Nephron (organoid): ENCODE measurements at regions not wholly inside any gene's neighbourhood (a gene's known extent, or its start where the extent isn't known, plus 50 kb on each side); places are given as distances from the start of the nearest gene placed in this dataset.

Experiments used
- H3K27ac Mint-ChIP-seq, 3 experiments: 2 replicates each; pipeline ENCODE4 v1.8.0; 2020; ENCODE audit warnings: mixed read lengths in 3 of 3, mild to moderate bottlenecking in 2 of 3, moderate library complexity in 1 of 3
- H3K27me3 Mint-ChIP-seq: 2 replicates; pipeline ENCODE4 v1.8.0; 2021; ENCODE audit warnings: low read depth, mild to moderate bottlenecking, moderate library complexity, mixed read lengths
- H3K36me3 Mint-ChIP-seq: 2 replicates; pipeline ENCODE4 v1.8.0; 2020; ENCODE audit warnings: low read depth, mixed read lengths
- H3K4me1 Mint-ChIP-seq: 2 replicates; pipeline ENCODE4 v1.8.0; 2020; ENCODE audit warnings: mixed read lengths
- H3K4me3 Mint-ChIP-seq, 3 experiments: 2 replicates each; pipeline ENCODE4 v1.8.0; 2020; ENCODE audit warnings: mild to moderate bottlenecking in 3 of 3, mixed read lengths in 3 of 3, moderate library complexity in 2 of 3
- H3K9me3 Mint-ChIP-seq: 2 replicates; pipeline ENCODE4 v1.8.0; 2020; ENCODE audit warnings: mixed read lengths
- TF ChIP-seq, protein P1 (sequence below), 3 experiments: fragments of 200-600 bp; sonication (generic); IDR thresholded peaks; one replicate each; pipeline ENCODE4 v1.5.0; 2021; ENCODE audit warnings: antibody characterized with exemption in 3 of 3; ENCODE audit not compliant: unreplicated experiment in 3 of 3

DNA sequence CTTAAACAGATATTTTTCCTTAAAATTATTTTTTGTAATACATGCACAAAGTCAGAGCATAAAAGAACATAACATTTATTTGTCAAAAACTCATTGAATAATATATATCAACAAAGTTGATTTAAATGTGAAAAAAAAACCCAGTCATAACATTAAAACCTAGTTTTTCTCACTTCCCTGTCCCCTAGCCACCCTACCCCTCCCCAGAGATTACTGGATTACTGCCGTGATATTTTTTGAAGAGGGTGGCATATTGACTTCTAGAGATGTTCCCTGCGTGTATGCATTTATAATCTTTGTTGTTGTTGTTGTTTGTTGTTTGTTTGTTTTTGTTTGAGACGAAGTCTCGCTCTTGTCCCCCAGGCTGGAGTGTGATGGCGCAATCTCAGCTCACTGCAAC, 52.4 kb upstream of the ARMC2 start:
- TF ChIP-seq, protein P1, sequence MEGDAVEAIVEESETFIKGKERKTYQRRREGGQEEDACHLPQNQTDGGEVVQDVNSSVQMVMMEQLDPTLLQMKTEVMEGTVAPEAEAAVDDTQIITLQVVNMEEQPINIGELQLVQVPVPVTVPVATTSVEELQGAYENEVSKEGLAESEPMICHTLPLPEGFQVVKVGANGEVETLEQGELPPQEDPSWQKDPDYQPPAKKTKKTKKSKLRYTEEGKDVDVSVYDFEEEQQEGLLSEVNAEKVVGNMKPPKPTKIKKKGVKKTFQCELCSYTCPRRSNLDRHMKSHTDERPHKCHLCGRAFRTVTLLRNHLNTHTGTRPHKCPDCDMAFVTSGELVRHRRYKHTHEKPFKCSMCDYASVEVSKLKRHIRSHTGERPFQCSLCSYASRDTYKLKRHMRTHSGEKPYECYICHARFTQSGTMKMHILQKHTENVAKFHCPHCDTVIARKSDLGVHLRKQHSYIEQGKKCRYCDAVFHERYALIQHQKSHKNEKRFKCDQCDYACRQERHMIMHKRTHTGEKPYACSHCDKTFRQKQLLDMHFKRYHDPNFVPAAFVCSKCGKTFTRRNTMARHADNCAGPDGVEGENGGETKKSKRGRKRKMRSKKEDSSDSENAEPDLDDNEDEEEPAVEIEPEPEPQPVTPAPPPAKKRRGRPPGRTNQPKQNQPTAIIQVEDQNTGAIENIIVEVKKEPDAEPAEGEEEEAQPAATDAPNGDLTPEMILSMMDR (IDR thresholded peaks at IDR 0.05; ENCODE audit: unreplicated experiment in 3 of 3): no peak
- no peak overlapping the region for H3K27ac Mint-ChIP-seq
- peaks cover 3% of the 10 kb centered on the region for H3K36me3 Mint-ChIP-seq
- peaks cover 34% of the 10 kb centered on the region for H3K4me1 Mint-ChIP-seq
- H3K27me3 Mint-ChIP-seq: peaks cover 15% of the 10 kb centered on the region
- no peak overlapping the region for H3K4me3 Mint-ChIP-seq
- H3K9me3 Mint-ChIP-seq: peaks cover 2% of the 10 kb centered on the region

DNA sequence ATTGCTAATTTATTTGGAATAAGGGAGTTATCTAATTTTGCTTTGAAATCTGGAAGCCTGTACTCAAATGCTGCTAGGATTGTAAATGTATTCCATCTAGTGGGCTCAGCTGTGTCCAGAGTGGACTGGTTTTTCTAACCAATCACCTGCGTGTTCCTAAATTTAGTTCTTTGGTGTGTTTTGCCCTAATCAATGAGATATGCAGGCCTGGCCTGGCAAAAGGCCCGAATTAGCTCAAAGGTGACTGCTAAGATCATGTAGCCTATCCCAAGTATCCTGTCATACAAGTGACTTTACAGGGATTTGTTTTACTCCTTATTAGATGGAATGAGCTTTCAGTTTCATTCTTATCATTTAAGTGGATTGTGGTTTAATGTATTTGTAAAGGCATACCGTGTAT, 51.3 kb upstream of the ARMC2 start:
- H3K4me3 Mint-ChIP-seq: no peak overlapping the region
- peak overlapping the region; percentile 85 to 93 (median 86) for H3K27ac Mint-ChIP-seq
- H3K27me3 Mint-ChIP-seq: peaks cover 15% of the 10 kb centered on the region
- TF ChIP-seq, protein P1 (IDR thresholded peaks at IDR 0.05; ENCODE audit: unreplicated experiment in 3 of 3): no peak
- H3K9me3 Mint-ChIP-seq: peaks cover 2% of the 10 kb centered on the region
- H3K36me3 Mint-ChIP-seq: peaks cover 3% of the 10 kb centered on the region
- peaks cover 39% of the 10 kb centered on the region for H3K4me1 Mint-ChIP-seq

DNA sequence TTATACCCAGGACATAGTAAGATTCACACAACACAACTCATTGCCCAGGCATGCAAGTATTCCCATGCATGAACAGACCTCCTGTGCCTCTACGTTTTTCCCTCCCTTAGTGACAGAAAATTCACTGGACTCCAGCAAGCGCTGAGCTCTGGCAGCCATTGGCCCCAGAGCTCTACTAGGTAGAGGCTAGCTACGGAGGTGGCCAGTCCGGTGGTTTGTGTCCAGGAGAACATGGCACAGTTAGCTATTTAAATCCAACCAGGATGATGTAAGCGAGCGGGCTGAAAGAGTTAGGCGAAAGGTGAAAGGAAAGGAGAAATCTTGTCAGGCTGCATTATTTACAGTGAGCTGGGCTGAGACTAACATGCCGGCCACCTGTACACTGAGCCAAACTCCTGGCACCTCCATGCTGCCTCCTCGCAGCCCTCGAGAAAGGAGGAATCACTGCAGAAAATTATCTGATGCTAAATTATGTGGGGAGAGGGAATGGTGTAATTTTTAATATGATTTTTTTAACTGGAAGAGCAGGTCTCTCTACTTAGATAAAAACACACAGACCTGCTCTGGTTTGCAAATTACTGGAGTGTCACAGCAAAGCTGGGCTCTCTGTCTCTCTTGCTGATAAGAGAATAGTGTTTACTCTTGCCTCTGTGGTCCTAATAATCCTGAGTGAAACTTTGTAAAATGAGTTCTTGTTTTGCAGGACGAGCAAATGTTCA, 50.1 kb upstream of the ARMC2 start:
- Mint-ChIP-seq H3K27me3 (peaks cover 15% of the 10 kb centered on the region), H3K4me1 (peaks cover 39% of the 10 kb centered on the region), H3K27ac (peak overlapping the region; percentile 85 to 93 (median 86)), H3K9me3 (no peaks in the 10 kb centered on the region), H3K36me3 (no peaks in the 10 kb centered on the region), H3K4me3 (peak overlapping the region in 2 of 3 experiments; percentile 53 to 62)
- TF ChIP-seq, protein P1 (IDR thresholded peaks at IDR 0.05; ENCODE audit: unreplicated experiment in 3 of 3): no peak
